Breast epithelium (tissue), 4 donors: ENCODE measurements at regions not wholly inside any gene's neighbourhood (a gene's known extent, or its start where the extent isn't known, plus 50 kb on each side); places are given as distances from the start of the nearest gene placed in this dataset.

ENCODE experiments used
- DNase-seq, 2 donors: peaks; one replicate each; pipeline ENCODE4 v3.0.0-alpha.2; 2019; ENCODE audit warnings: low spot score in 2 of 2
- H3K27ac ChIP-seq, 2 donors: fragments of 200-600 bp; sonication (generic) in 1 of 2; one replicate each; pipeline ENCODE4 v1.5.1; 2016 to 2019; ENCODE audit warnings: mild to moderate bottlenecking in 1 of 2
- H3K27me3 ChIP-seq, 2 donors: fragments of 200-600 bp; sonication (generic) in 1 of 2; one replicate each; pipeline versions ENCODE4 v1.5.1 to v1.6.0; 2017 to 2019; ENCODE audit warnings: control low read depth in 1 of 2, mild to moderate bottlenecking in 1 of 2
- H3K36me3 ChIP-seq: fragments of 200-600 bp; one replicate; pipeline ENCODE4 v1.5.1; 2019
- H3K4me1 ChIP-seq, 2 donors: fragments of 200-600 bp; sonication (generic); one replicate each; pipeline ENCODE4 v1.5.1; 2016 to 2019; ENCODE audit warnings: control low read depth in 1 of 2
- H3K4me3 ChIP-seq, 3 donors: fragments of 200-600 bp; sonication (generic); 1 replicate in 2 of 3; 2 replicates in 1 of 3; pipeline ENCODE4 v1.5.1; 2016 to 2019; ENCODE audit warnings: mild to moderate bottlenecking in 3 of 3, moderate library complexity in 2 of 3
- H3K9me3 ChIP-seq, 2 donors: fragments of 200-600 bp; sonication (generic) in 1 of 2; one replicate each; pipeline ENCODE4 v1.5.1; 2016 to 2019; ENCODE audit warnings: control low read depth in 1 of 2
- CTCF ChIP-seq, 3 donors: fragments of 450-650 bp; IDR thresholded peaks; one replicate each; pipeline ENCODE4 v1.5.1; 2016 to 2017; ENCODE audit warnings: antibody characterized with exemption in 3 of 3, mild to moderate bottlenecking in 3 of 3, moderate library complexity in 3 of 3
- POLR2A ChIP-seq: fragments of 450-650 bp; IDR thresholded peaks from one replicate; pipeline ENCODE4 v1.6.1; 2016; ENCODE audit warnings: antibody characterized with exemption, mild to moderate bottlenecking, moderate library complexity
- POLR2AphosphoS5 ChIP-seq, 3 donors: sonication (generic); formaldehyde crosslinking; IDR thresholded peaks; one replicate each; pipeline ENCODE4 v1.6.1; 2017; ENCODE audit warnings: antibody characterized with exemption in 3 of 3
- intact Hi-C: fragments of 100-400 bp; cut with DNase I; formaldehyde crosslinking; loops from one replicate; pipeline ENCODE4 v1.15.1; 2023; ENCODE audit warnings: low total_unique reads

- TF ChIP-seq POLR2A (no peak), CTCF (IDR thresholded peaks at IDR 0.05) (no peak)
Observed at GRCh38 chr2:71884303-71885042, 263.2 kb downstream of the CYP26B1 start.

GRCh38 chr2:71882949-71883472 lies 264.7 kb downstream of the CYP26B1 start:
- Histone ChIP-seq H3K36me3 (no peaks in the 10 kb centered on the region), H3K9me3 (no peaks in the 10 kb centered on the region), H3K27me3 (no peaks in the 10 kb centered on the region), H3K27ac (peak overlapping the region; percentile 25 to 53), H3K4me3 (no peak overlapping the region), H3K4me1 (peaks cover 0 to 12% of the 10 kb centered on the region in 2 donors)
- intact Hi-C loops, result no loop called here
- DNase-seq, result peak in 1 of 2 donors; percentile 88
- TF ChIP-seq POLR2AphosphoS5 (IDR thresholded peaks at IDR 0.05) (peak; percentile 21 to 77 (median 55)), POLR2A (no peak)

More at GRCh38 chr2:71884303-71885042, 263.2 kb downstream of the CYP26B1 start:
- peaks cover 0 to 12% of the 10 kb centered on the region in 2 donors for H3K4me1 ChIP-seq
- intact Hi-C loops, result no loop called here
- no peak for DNase-seq
- H3K36me3 ChIP-seq, result no peaks in the 10 kb centered on the region
- no peak overlapping the region for H3K4me3 ChIP-seq
- H3K9me3 ChIP-seq, result no peaks in the 10 kb centered on the region
- H3K27me3 ChIP-seq, result no peaks in the 10 kb centered on the region
- H3K27ac ChIP-seq, result no peak overlapping the region

GRCh38 chr2:71882236-71882946 lies 265.3 kb downstream of the CYP26B1 start:
- Histone ChIP-seq H3K36me3 (no peaks in the 10 kb centered on the region), H3K4me1 (peaks cover 0 to 12% of the 10 kb centered on the region in 2 donors), H3K4me3 (no peak overlapping the region), H3K9me3 (no peaks in the 10 kb centered on the region), H3K27ac (peak overlapping the region; percentile 5 to 53), H3K27me3 (no peaks in the 10 kb centered on the region)
- intact Hi-C loops, result no loop called here
- TF ChIP-seq POLR2A (no peak), POLR2AphosphoS5 (IDR thresholded peaks at IDR 0.05) (no peak)
- DNase-seq, result peak in 1 of 2 donors; percentile 9

GRCh38 chr2:71880846-71881610 lies 266.6 kb downstream of the CYP26B1 start:
- intact Hi-C loops, result no loop called here
- DNase-seq, result peak in 1 of 2 donors; percentile 58
- H3K27ac ChIP-seq, result peak overlapping the region in 1 of 2 donors; percentile 10

GRCh38 chr2:71880287-71880686 lies 267.4 kb downstream of the CYP26B1 start:
- no peak overlapping the region for H3K27ac ChIP-seq
- no peak for DNase-seq
- no peaks in the 10 kb centered on the region for H3K27me3 ChIP-seq
- TF ChIP-seq POLR2AphosphoS5 (IDR thresholded peaks at IDR 0.05) (no peak), POLR2A (no peak), CTCF (IDR thresholded peaks at IDR 0.05) (no peak)
- H3K4me3 ChIP-seq, result no peak overlapping the region
- no peaks in the 10 kb centered on the region for H3K9me3 ChIP-seq
- intact Hi-C loops, result no loop called here
- no peaks in the 10 kb centered on the region for H3K36me3 ChIP-seq
- H3K4me1 ChIP-seq, result peaks cover 0 to 12% of the 10 kb centered on the region in 2 donors

More at GRCh38 chr2:71880846-71881610, 266.6 kb downstream of the CYP26B1 start:
- Histone ChIP-seq H3K36me3 (no peaks in the 10 kb centered on the region), H3K4me1 (peaks cover 0 to 12% of the 10 kb centered on the region in 2 donors), H3K27me3 (no peaks in the 10 kb centered on the region), H3K4me3 (no peak overlapping the region), H3K9me3 (no peaks in the 10 kb centered on the region)
- peak in 1 of 3 donors; percentile 43 for TF ChIP-seq POLR2AphosphoS5 (IDR thresholded peaks at IDR 0.05)
- TF ChIP-seq CTCF (IDR thresholded peaks at IDR 0.05), result no peak
